COR-L47 (cell line): ENCODE measurements at regions not wholly inside any gene's neighbourhood (a gene's known extent, or its start where the extent isn't known, plus 50 kb on each side); places are given as distances from the start of the nearest gene placed in this dataset.

Source experiments
- DNase-seq: peaks from one replicate; lab custom pipeline; 2025; lab: John Stamatoyannopoulos, UW

GRCh38 chr4:125801924-125802323 lies 487.2 kb downstream of the FAT4 start:
- DNase-seq, result no peak

GRCh38 chr4:125808022-125808421 lies 493.3 kb downstream of the FAT4 start:
- no peak for DNase-seq

- DNase-seq, result no peak
These were observed 493.8 kb downstream of the FAT4 start for GRCh38 chr4:125808570-125808969.

- no peak for DNase-seq
These were observed 497.1 kb downstream of the FAT4 start for GRCh38 chr4:125811892-125812291.

- no peak for DNase-seq
These were observed 512.3 kb downstream of the FAT4 start for GRCh38 chr4:125826801-125827695.

- no peak for DNase-seq
These were observed 512.9 kb downstream of the FAT4 start for GRCh38 chr4:125827696-125828052.

- no peak for DNase-seq
These were observed 513.6 kb downstream of the FAT4 start for GRCh38 chr4:125828346-125828745.

- no peak for DNase-seq
These were observed 517.4 kb downstream of the FAT4 start for GRCh38 chr4:125832161-125832560.

- no peak for DNase-seq
These were observed 521.9 kb downstream of the FAT4 start for GRCh38 chr4:125836597-125837195.

- DNase-seq, result no peak
These were observed 522.9 kb downstream of the FAT4 start for GRCh38 chr4:125837493-125838201.

GRCh38 chr4:125838202-125838601 lies 523.4 kb downstream of the FAT4 start:
- DNase-seq, result no peak

- DNase-seq, result no peak
These were observed 524.2 kb downstream of the FAT4 start for GRCh38 chr4:125838924-125839323.

GRCh38 chr4:125843947-125844346 lies 529.2 kb downstream of the FAT4 start:
- no peak for DNase-seq

GRCh38 chr4:125847518-125847917 lies 532.8 kb downstream of the FAT4 start:
- no peak for DNase-seq

- no peak for DNase-seq
These were observed 535.1 kb downstream of the FAT4 start for GRCh38 chr4:125849869-125850268.

GRCh38 chr4:125891597-125892258 lies 577.0 kb downstream of the FAT4 start:
- DNase-seq, result no peak

GRCh38 chr4:125904802-125905201 lies 590.0 kb downstream of the FAT4 start:
- no peak for DNase-seq

GRCh38 chr4:125911058-125911457 lies 596.3 kb downstream of the FAT4 start:
- no peak for DNase-seq

- no peak for DNase-seq
These were observed 596.7 kb downstream of the FAT4 start for GRCh38 chr4:125911481-125911880.

GRCh38 chr4:125917559-125917958 lies 602.8 kb downstream of the FAT4 start:
- DNase-seq, result no peak

- no peak for DNase-seq
These were observed 613.9 kb downstream of the FAT4 start for GRCh38 chr4:125928652-125929051.

- DNase-seq, result no peak
These were observed 623.8 kb downstream of the FAT4 start for GRCh38 chr4:125938541-125938940.
